HG03103 (cell line): ENCODE measurements at regions not wholly inside any gene's neighbourhood (a gene's known extent, or its start where the extent isn't known, plus 50 kb on each side); places are given as distances from the start of the nearest gene placed in this dataset.

Source experiments
- ATAC-seq: cut with Tn5 transposase; IDR thresholded peaks from one replicate; pipeline ENCODE4 v1.9.1; 2021; ENCODE audit warnings: low read depth; ENCODE audit not compliant: unreplicated experiment

DNA sequence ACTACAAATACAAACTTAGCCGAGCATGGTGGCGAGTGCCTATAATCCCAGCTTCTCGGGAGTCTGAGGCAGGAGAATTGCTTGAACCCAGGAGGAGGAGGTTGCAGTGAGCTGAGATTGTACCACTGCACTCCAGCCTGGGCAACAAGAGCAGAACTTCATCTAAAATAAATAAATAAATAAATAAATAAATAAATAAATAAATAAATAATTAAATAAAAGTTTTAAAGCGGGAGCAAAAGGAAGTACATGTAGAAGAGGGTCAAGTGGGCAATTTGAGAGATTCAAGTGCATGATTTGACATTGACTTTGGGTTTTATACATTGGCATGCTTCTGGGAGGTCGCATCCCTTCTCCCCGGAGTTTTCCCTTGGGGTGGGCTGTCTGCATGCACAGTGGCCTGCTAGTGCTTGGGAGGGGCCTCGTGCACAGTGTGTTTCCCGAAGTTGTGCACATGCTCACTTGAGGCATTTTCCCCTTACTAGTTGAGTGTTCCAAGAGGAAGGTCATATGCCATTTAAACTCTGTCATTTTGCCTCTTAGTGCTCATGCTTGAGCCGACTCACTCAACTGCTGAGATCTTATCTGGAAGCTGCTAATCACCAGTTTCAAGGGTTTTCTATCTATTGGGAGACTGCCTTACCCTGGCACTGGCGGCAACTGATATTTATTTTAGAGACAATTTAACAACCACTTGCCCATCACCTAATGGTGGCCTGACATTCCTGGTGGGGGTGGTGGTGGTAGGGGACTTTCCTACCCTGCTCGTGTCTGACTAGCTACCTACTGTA lies 193.2 kb upstream of the MPHOSPH6 start:
- no peak for ATAC-seq

DNA sequence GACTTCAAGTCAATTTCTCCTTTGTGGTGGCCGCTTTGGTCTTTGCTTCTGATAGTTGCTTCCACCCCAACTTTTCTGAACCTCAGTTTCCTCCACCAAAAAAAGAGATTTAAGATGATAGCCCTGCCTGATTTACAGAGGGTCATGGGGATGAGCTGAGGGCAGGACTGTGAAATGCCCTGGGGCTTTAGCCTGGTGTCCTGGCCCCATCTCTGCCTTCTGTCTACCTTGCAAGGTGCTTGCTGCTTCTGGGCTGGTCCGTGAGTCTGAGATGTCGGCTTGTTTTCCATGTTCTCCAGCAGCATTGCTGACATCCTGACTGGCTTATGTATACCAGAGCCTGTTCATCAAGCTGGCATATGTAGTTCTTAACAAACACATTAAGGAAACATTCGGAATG lies 191.9 kb upstream of the MPHOSPH6 start:
- ATAC-seq = no peak

DNA sequence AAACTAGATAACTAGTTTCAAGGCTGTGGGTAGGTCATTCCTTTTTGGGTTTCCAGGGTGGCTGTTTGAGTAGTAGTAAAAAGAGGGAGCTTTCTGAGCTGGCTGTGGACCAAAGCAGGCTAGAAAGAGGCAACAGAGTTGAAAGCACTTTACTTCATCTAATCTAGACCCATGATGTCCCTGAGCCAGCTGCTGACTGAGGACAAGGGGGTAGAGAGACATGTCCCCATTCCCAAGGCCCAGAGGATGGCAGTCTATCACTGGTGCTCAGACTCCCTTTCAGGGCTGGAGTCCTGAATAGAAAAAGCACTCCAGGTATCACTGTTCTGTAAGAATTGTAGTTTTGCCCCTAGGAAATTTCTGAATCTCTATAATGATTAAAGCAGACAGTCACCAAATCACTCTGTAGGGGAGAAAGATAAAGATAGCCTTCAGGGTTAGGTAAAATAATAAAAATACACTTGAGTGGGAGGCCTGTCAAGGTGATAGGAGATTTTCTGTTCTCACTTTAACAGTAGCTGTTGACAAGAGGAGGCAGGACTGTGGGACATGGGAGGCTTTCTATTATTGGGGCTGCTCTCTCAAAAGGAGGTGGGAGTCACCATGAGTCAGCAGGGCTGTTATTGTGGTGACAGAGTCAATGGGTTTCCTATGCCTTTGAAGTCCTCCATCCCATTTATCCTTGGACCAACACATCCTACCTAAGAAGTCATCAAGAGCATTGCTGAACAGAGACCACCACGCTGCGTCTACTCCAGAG lies 190.2 kb upstream of the MPHOSPH6 start:
- ATAC-seq = no peak

DNA sequence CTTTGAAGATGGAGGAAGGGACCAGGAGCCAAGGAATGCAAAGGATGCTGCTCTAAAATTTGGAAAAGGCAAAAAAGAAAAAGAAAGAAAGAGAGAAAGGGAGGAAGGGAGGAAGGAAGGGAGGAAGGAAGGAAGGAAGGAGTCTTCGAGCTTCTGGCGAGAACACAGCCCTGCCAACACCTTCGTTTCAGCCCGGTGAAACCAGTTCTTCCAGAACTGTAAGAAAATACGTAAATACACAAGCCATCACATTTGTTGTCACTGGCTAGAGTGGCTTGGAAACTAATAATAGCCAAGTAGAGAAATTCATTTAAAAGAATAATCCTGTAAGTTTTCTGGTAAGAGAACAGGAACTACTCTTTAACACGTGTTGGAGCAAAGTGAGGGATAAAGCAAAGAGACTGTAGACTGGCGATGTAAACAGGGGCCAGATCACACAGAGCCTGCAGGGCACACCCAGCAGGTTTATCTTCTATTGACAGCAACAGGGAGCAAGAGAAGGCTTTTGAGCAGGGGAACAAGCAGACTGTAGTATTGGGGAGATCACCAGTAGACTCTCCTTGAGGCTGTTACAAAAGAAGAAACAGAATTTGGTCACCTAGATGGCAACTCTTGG lies 188.7 kb upstream of the MPHOSPH6 start:
- ATAC-seq = no peak

DNA sequence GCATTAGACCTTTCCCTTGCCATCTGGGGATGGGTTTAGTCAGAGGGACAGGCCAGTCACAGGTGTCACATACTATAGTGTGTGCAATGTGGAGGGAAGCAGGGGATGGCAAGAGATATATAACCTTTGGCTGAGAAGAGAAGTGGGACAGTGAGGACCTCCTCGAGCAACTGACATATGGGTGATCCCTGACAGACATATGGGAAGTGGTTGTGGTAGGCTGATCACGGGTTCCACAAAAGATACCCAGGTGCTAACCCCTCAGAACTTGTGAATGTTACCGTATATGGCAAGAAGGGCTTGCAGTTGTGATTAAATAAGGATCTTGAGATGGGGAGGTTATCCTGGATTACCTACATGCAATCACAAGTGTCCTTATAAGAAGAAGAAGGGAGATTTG lies 188.1 kb upstream of the MPHOSPH6 start:
- ATAC-seq = no peak

DNA sequence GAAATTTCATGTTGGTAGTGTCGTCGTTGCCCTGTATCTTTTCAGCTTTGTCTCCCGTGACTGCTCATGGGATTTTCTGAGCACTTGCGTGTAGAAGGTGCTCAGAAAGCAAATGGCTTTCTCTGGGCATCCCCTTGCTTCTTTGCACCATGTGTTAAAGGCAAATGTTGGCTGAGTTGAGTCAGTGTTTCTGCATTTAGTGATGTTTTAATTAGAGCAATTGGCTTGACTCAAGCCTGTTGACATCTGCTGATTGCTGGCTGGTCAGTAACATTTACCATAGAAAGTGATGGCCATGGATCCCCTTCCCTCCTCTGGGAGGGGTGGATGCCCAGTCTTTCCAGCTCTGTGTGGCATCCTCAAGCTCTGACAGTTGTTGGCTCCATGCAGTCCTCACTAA lies 187.2 kb upstream of the MPHOSPH6 start:
- no peak for ATAC-seq

DNA sequence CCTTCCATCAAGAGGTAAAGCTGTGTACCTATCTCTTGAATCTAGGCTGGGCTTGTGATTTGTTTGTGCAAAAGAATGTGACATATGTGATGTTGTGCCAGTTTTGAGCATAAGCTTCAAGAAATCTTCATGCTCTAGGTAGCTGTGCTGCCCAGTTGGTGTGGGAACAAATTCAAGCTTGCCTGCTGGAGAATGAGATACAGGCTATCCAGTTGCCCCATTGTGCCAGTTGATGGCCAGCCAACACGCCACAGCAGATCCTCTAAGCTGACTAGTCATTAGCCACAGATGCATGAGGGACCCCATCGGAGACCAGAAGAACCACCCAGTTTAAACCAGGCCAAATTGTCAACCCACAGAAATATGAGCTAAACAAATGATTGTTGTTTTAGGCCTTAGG lies 180.5 kb upstream of the MPHOSPH6 start:
- ATAC-seq = no peak

DNA sequence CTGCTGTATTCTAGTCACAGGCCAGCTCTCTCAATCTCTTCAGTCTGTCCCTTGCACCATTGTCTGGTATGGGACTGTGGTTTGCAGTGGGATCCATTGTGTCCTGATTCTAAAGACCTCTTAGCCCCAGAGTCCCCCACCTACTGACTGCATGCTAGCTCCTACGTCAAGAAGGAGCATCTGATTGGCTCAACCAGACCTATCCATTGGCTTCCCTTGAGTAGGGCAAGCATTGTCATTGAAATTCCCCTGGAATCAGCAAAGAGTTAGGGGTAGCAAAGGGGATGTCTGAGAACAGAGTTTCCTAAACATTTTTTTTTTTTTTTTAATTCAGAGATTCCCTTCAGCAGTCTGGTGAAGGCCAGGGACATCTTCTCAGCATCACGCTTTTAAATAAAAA lies 175.3 kb upstream of the MPHOSPH6 start:
- ATAC-seq = no peak

DNA sequence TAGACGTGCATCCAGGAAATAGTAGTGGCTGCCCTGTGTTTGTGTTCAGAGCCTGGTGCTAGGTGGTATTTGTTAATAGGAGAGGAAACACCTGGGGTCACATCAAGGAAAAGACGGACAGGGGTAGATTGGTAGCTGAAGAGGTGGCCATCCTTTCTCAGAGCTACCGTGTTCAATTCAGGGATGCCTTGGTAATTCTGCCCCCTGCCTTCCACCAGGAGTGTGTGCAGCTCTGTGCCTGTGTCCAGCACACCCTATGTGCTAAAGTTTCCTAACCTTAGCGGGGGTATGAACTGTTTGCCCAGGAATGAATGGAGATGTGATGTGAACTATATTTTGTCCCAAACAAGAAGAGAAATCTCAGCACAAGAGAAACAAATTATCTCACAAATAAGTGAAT lies 174.1 kb upstream of the MPHOSPH6 start:
- no peak for ATAC-seq

DNA sequence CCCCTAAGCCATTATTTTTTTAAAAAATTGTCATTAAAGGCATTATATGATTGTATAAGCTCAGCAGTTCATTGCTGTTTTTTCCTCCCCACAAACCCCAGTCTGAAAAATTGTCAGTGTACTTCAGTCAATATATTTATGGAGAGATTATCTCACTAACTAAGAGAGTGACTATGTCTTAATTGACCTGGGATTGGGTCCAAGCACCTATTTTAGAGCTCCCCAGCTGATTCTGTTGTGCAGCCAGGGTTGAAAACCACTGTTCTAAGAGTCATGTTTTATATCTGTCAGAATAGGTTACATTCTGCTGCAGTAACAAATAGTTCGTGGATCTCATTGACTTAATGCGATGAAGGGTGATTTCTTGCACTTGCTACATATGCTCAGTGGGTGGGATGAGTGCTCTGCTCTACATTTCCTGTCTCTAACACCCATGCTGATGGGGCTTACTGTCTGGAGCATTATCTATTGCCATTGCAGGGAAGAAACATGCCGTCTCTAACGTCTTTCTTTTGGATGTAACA lies 171.2 kb upstream of the MPHOSPH6 start:
- no peak for ATAC-seq

DNA sequence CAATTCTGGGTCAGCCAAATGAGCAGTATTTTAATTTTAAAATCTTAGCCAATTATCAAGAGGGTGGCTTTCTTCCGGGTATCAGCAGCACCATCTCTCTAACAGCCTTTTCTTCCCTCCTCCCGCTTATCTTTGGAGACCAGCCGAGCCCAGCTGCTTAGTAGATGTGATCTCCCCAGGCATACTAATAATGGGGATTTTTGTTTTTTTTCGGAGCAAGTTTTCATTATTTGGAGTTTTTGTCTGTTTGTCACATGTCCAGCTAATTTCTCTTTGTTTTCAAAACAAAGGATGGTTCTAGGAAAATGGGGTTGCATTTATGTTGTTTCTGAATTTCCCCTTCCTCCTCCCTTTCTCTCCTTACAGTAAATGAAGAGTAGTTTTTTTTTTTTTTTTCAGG lies 170.5 kb upstream of the MPHOSPH6 start:
- ATAC-seq = no peak

DNA sequence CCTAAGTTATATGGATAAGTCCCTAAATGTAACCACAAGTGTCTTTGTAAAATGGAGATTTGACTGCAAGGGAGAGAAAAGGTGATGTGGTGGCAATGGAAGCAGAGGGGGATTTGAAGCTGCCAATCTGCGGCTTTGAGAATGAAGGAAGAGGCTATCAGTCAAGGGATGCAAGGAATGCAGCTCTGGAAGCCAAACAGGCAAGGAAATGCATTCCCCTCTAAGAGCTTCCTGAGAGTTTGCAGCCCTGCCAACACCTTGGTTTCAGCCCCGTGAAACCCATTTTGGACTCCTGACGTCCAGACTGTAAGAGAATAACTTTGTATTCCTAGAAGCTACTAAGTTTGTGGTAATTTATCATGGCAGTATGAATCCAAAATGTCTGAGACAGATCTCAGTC lies 167.3 kb upstream of the MPHOSPH6 start:
- no peak for ATAC-seq

DNA sequence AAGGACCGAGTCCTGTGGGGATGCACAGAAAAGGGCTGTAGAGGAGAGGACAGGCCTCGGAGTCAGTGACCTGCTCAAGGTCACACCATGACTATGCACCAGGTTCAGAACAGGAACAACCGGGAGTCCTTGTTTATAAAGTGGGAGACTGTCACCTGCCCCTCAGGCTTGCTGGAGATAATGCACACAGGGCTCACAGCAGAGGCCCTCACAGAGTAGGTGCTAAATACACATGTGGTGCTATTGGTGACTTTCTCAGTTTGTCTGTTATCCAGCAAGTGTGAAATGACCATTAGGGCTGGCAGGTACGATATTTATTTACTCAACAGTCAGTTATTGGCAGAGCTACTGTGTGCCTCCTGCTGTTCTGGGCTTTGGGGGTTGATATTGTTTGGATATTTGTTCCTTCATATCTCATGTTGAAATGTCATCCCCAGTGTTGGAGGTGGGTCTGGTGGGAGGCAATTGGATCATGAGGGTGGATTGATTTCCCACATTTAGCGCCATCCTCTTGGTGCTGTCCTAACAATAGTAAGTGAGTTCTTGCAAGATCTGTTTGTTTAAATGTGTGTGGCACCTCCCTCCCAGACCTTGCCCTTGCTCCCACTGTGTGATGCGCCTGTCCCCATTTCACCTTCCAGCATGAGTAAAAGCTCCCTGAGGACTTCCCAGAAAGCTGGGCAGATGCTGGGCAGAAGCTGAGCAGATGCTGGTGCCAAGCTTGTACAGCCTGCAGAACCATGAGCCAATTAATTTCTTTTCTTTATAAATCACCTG lies 162.1 kb upstream of the MPHOSPH6 start:
- no peak for ATAC-seq

DNA sequence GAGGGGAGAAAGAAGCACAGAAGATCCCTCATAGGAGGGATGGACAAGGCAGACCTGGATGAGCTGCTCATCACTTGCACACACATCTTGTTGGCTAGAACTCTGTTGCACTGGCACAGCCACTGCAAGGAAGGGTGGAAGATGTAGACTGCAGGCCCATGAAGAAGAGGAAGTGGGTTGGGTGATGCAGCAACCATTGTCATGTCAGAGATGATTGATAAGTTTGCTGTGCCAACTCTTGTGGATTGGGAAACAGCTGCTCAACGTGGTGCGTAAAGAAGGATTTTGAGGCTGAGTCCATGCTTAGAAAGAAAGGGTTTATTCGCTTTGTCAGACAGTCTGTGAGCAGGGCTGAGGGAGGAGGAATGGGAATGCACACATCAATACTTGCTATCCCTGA lies 161.4 kb upstream of the MPHOSPH6 start:
- ATAC-seq = no peak

DNA sequence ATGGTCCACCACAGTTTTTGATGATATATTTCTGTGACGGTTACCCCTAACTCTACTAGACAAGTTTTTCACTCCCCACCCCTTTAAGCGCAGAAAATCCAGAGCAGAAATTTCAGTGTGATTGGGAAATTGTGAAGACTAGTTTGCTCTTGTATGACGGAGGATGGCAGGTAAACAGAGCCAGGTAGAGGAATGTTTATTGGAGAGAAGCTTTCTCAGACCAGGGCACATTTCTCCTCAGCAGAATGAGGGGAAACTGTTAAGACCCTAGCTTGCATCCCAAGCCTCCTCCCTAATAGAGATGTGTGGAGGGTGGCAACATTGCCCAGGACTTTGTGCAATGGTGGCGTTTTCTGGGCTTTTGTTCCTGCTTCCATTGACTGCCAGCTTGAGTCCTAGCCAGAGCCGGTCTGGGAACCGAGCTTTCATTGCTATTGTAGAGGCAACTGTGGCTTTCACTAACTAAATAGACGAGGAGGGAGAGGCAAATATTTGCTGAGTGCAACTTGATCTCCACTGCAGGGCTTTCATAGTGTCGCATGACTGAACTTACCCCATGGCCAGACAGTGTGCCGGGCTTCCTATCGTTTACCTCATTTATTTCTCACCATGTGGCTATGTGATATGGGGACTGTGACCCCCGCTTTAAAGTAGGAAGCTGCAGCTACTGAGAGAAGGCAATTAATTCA lies 159.6 kb upstream of the MPHOSPH6 start:
- ATAC-seq = no peak

DNA sequence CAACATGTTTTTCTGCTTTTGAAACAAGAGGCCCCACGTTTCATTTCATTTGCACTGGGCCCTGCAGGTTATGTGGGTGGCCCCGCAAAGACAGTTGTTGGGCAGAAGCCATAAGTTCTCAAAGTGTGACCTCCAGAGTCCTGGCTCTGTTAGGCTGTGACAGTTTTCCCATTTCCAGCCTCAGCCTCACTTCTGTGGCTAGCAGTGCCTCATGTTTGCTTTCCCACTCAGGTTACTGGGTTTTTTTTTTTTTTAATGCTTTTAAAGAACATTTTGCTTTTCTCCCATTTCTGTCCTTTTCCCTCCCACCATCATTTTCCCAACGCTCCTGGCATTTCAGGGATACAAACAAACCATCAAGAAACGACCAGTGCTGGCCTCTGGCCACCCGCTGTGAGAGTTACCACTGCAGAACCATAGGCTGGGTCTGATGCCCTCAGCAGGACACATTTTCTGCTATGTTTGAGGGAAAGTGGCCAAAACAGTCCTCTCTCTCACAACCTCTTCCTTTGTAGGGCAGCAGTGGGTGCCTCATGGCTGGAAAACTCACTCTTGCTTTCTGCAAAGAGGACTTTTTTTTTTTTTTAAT lies 159.0 kb upstream of the MPHOSPH6 start:
- no peak for ATAC-seq

DNA sequence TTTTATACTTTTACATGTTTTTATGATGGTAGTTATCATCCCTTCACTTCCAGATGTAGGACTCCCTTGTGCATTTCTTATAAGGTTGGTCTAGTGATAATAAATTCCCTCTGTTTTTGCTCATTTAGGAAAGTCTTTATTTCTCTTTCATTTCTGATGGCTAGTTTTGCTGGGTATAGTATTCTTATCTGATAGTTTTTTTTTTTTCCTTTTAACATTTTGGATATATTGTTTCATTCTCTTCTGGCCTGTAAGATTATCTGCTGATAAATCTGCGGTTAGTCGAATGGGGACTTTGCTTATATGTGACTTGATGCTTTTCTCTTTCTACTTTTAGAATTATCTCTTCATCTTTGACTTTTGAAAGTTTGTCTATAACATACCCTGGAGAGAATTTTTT lies 153.1 kb upstream of the MPHOSPH6 start:
- ATAC-seq = no peak

DNA sequence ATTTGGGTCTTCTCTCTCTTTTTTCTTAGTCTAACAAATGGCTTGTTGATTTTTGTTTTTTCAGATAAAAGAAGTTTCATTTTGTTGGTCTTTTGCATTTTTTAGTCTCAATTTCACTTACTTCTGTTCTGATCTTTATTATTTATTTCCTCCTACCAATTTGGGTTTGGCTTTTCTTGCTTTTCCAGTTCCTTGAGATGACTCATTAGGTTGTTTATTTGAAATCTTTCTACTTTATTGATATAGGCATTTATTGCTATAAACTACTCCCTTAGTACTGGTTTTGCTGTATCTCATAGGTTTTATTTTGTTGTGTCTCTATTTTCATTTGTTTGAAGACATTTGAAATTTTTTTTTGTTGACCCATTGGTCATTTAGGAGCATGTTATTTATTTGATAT lies 152.2 kb upstream of the MPHOSPH6 start:
- ATAC-seq = no peak

DNA sequence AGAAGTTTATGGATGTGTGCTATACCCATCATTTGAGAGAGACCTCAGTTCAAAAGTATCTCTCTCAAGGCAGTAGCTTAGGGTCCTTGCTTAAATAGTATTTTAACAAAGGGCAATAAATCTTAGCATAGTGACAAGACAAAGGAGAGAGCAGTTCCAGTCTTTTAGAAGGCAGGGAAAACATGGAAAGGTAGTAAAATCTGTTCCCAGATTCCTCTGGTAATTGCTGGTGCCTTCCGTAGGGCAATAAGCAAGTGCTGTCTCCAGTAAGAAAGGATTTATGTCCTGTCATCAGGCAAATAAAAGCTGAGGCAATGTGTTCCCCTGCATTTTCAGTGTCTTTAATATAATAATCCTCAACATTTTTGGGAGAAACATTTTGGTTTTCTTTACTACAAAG lies 149.0 kb upstream of the MPHOSPH6 start:
- no peak for ATAC-seq
